GM23338 (cell line): ENCODE measurements at regions not wholly inside any gene's neighbourhood (a gene's known extent, or its start where the extent isn't known, plus 50 kb on each side); places are given as distances from the start of the nearest gene placed in this dataset.

Source experiments
- ATAC-seq: fragments of 200-7000 bp; cut with Tn5 transposase; 3 replicates; pipeline ENCODE4 v1.9.1; 2020
- DNase-seq: peaks from one replicate; pipeline ENCODE4 v3.0.0-alpha.2; 2015; ENCODE audit warnings: low spot score
- H2AFZ ChIP-seq: fragments of 200-600 bp; sonication (generic); 2 replicates; pipeline ENCODE4 v1.8.0; 2016; ENCODE audit warnings: antibody characterized with exemption, mild to moderate bottlenecking, moderate library complexity
- H3F3A ChIP-seq: fragments of 200-600 bp; sonication (generic); replicated peaks from 2 replicates; pipeline ENCODE4 v1.8.0; 2017; ENCODE audit warnings: antibody characterized with exemption, mixed run types, low read depth
- H3K27ac ChIP-seq: fragments of 200-600 bp; sonication (generic); 2 replicates; pipeline ENCODE4 v1.6.1; 2016; ENCODE audit warnings: low read depth
- H3K27me3 ChIP-seq: fragments of 200-600 bp; sonication (generic); 2 replicates; pipeline ENCODE4 v1.8.0; 2016; ENCODE audit warnings: mild to moderate bottlenecking, mixed run types, moderate library complexity; ENCODE audit not compliant: insufficient read depth
- H3K36me3 ChIP-seq: fragments of 200-600 bp; sonication (generic); 2 replicates; pipeline ENCODE4 v1.8.0; 2016; ENCODE audit warnings: mild to moderate bottlenecking; ENCODE audit not compliant: insufficient read depth
- H3K4me1 ChIP-seq: fragments of 200-600 bp; sonication (generic); 2 replicates; pipeline ENCODE4 v1.8.0; 2016; ENCODE audit warnings: mild to moderate bottlenecking, moderate library complexity; ENCODE audit not compliant: insufficient read depth
- H3K4me2 ChIP-seq: fragments of 200-600 bp; sonication (generic); 2 replicates; pipeline ENCODE4 v1.7.1; 2017; ENCODE audit warnings: mixed run types
- H3K4me3 ChIP-seq: fragments of 200-600 bp; sonication (generic); 2 replicates; pipeline ENCODE4 v1.6.1; 2016; ENCODE audit warnings: mixed run types
- H3K79me2 ChIP-seq: fragments of 200-600 bp; sonication (generic); replicated peaks from 2 replicates; pipeline ENCODE4 v1.8.0; 2017; ENCODE audit warnings: mild to moderate bottlenecking; ENCODE audit not compliant: insufficient read depth
- H3K9me2 ChIP-seq: fragments of 200-600 bp; sonication (generic); 2 replicates; pipeline ENCODE4 v1.8.0; 2017; ENCODE audit not compliant: insufficient read depth
- H4K20me1 ChIP-seq: fragments of 200-600 bp; sonication (generic); replicated peaks from 2 replicates; pipeline ENCODE4 v1.8.0; 2017; ENCODE audit warnings: mild to moderate bottlenecking; ENCODE audit not compliant: insufficient read depth
- H3K27ac Mint-ChIP-seq: 2 replicates; pipeline ENCODE4 v1.8.0; 2020; ENCODE audit warnings: inconsistent platforms, mild to moderate bottlenecking, moderate library complexity, mixed read lengths
- H3K27me3 Mint-ChIP-seq: 3 replicates; pipeline ENCODE4 v1.8.0; 2022; ENCODE audit warnings: low read depth, mild to moderate bottlenecking, moderate library complexity, mixed read lengths, inconsistent platforms; ENCODE audit not compliant: insufficient read depth, poor library complexity
- H3K36me3 Mint-ChIP-seq: 3 replicates; pipeline ENCODE4 v1.8.0; 2021; ENCODE audit warnings: low read depth, mild to moderate bottlenecking, inconsistent platforms, moderate library complexity, mixed read lengths
- H3K4me1 Mint-ChIP-seq: 3 replicates; pipeline ENCODE4 v1.8.0; 2020; ENCODE audit warnings: mild to moderate bottlenecking, inconsistent platforms, mixed read lengths
- H3K4me3 Mint-ChIP-seq: 3 replicates; pipeline ENCODE4 v1.8.0; 2021; ENCODE audit warnings: moderate library complexity, mild to moderate bottlenecking, inconsistent platforms, mixed read lengths
- H3K9me3 Mint-ChIP-seq: 3 replicates; pipeline ENCODE4 v1.8.0; 2020; ENCODE audit warnings: moderate library complexity, mild to moderate bottlenecking, inconsistent platforms, mixed read lengths
- ETS1 ChIP-seq: IDR thresholded peaks from 2 replicates; pipeline ENCODE4 v1.6.1; 2016; ENCODE audit warnings: antibody characterized with exemption
- EZH2 ChIP-seq: fragments of 200-600 bp; sonication (generic); IDR thresholded peaks from one replicate; pipeline ENCODE4 v1.8.0; 2017; ENCODE audit warnings: antibody characterized with exemption, mild to moderate bottlenecking, low read depth; ENCODE audit not compliant: unreplicated experiment
- EZH2phosphoT487 ChIP-seq: fragments of 200-600 bp; sonication (generic); IDR thresholded peaks from one replicate; pipeline ENCODE4 v1.8.1; 2018; ENCODE audit warnings: antibody characterized with exemption; ENCODE audit not compliant: unreplicated experiment
- POLR2AphosphoS5 ChIP-seq: IDR thresholded peaks from 2 replicates; pipeline ENCODE4 v1.6.1; 2016; ENCODE audit warnings: antibody characterized with exemption, low read depth
- REST ChIP-seq: IDR thresholded peaks from one replicate; pipeline ENCODE4 v1.6.1; 2018; ENCODE audit warnings: antibody characterized with exemption; ENCODE audit not compliant: unreplicated experiment
- ZNF114 ChIP-seq: fragments of 250-450 bp; sonication (Bioruptor Pico); IDR thresholded peaks from 2 replicates; pipeline ENCODE4 v1.5.0; 2020; ENCODE audit warnings: mild to moderate bottlenecking, moderate library complexity
- ZNF331 ChIP-seq: fragments of 250-450 bp; sonication (Bioruptor Pico); IDR thresholded peaks from 2 replicates; pipeline ENCODE4 v1.5.0; 2020; ENCODE audit warnings: low read depth, mild to moderate bottlenecking, moderate library complexity
- ZNF462 ChIP-seq: fragments of 250-450 bp; sonication (Bioruptor Pico); IDR thresholded peaks from 2 replicates; pipeline ENCODE4 v1.5.0; 2020; ENCODE audit warnings: mild to moderate bottlenecking, moderate library complexity

DNA sequence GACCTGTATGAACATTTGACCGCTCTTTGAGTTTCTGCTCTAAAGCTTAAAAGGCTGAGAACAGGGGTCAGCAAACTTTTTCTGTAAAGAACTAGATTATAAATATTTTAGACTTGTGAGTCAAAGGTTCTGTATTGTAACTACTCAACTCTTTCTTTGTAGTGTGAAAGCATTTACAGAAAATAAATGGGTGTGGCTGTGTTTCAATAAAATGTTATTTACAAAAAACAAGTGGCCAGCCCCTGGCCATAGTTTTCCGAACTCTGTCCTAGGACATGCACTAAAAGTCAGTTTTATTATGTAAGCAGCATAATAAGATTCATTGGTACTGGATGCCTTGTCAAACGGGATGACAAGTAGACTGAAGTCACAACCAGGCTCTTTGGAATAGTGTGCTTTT, 434.9 kb downstream of the ZEB2 start:
- Histone ChIP-seq H3K4me1 (no peaks in the 10 kb centered on the region), H3F3A (no peaks in the 10 kb centered on the region), H3K36me3 (no peaks in the 10 kb centered on the region), H3K4me2 (no peak overlapping the region), H3K27ac (no peak overlapping the region), H4K20me1 (no peaks in the 10 kb centered on the region), H3K4me3 (no peak overlapping the region), H2AFZ (no peak overlapping the region), H3K79me2 (no peaks in the 10 kb centered on the region), H3K27me3 (no peaks in the 10 kb centered on the region), H3K9me2 (no peaks in the 10 kb centered on the region)
- Mint-ChIP-seq H3K4me1 (no peaks in the 10 kb centered on the region; the same call in 2 of the 3 replicates), H3K9me3 (no peaks in the 10 kb centered on the region), H3K36me3 (no peaks in the 10 kb centered on the region), H3K27ac (no peak overlapping the region), H3K4me3 (no peak overlapping the region), H3K27me3 (no peaks in the 10 kb centered on the region)
- TF ChIP-seq POLR2AphosphoS5 (no peak), ZNF114 (no peak), ZNF331 (CRISPR knock-in tag) (no peak), EZH2phosphoT487 (no peak), EZH2 (no peak), ZNF462 (CRISPR knock-in tag) (no peak)
- ATAC-seq (no peak), DNase-seq (no peak)

GRCh38 chr2:144084114-144084661, 435.7 kb downstream of the ZEB2 start:
- H3K4me1 Mint-ChIP-seq = no peaks in the 10 kb centered on the region; the same call in 2 of the 3 replicates

More at GRCh38 chr2:144084114-144084661, 435.7 kb downstream of the ZEB2 start:
- Histone ChIP-seq H3K4me1 (no peaks in the 10 kb centered on the region), H3F3A (no peaks in the 10 kb centered on the region), H4K20me1 (no peaks in the 10 kb centered on the region), H3K79me2 (no peaks in the 10 kb centered on the region), H3K4me2 (no peak overlapping the region), H3K36me3 (no peaks in the 10 kb centered on the region), H2AFZ (no peak overlapping the region), H3K9me2 (no peaks in the 10 kb centered on the region), H3K27me3 (no peaks in the 10 kb centered on the region), H3K27ac (no peak overlapping the region), H3K4me3 (no peak overlapping the region)
- no peaks in the 10 kb centered on the region for H3K36me3 Mint-ChIP-seq
- no peaks in the 10 kb centered on the region for H3K27me3 Mint-ChIP-seq
- no peak overlapping the region for H3K4me3 Mint-ChIP-seq
- no peak overlapping the region for H3K27ac Mint-ChIP-seq
- ATAC-seq (no peak), DNase-seq (no peak)
- H3K9me3 Mint-ChIP-seq = no peaks in the 10 kb centered on the region
- TF ChIP-seq EZH2phosphoT487 (no peak), ETS1 (no peak), REST (no peak)
